Uterus (tissue), 2 donors: ENCODE measurements at regions not wholly inside any gene's neighbourhood (a gene's known extent, or its start where the extent isn't known, plus 50 kb on each side); places are given as distances from the start of the nearest gene placed in this dataset.

Experiments used
- POLR2A ChIP-seq, 2 donors: fragments of 450-650 bp; IDR thresholded peaks; one replicate each; pipeline ENCODE4 v1.6.1; 2016; ENCODE audit warnings: antibody characterized with exemption in 2 of 2, mild to moderate bottlenecking in 1 of 2, moderate library complexity in 1 of 2
- TF ChIP-seq, protein P1 (sequence below), 4 experiments: fragments of 200-600 bp in 2 of 4; fragments of 450-650 bp in 2 of 4; sonication (generic) in 2 of 4; IDR thresholded peaks; one replicate each; pipeline ENCODE4 v1.5.1; 2016 to 2019; ENCODE audit warnings: antibody characterized with exemption in 4 of 4, mild to moderate bottlenecking in 2 of 4, moderate library complexity in 1 of 4

DNA sequence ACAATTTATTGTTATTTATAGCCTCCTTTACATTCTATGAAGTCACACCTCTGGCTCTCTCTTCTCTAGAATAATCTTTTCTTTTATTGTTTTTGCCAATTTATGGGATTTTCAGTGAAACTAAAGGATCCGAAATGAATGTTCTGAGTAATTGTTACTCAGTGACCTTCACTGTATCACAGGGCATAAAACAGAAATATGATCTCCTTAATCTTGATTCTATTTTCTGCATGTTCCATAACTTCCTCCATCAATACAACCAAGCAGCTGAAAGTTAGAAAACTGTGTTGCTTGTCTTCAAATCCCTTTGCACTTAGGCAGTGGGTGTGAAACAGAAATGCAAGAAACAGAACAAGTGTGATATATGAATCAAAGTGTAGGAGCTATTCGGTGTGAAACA lies 57.4 kb upstream of the FERD3L start:
- TF ChIP-seq, protein P1, sequence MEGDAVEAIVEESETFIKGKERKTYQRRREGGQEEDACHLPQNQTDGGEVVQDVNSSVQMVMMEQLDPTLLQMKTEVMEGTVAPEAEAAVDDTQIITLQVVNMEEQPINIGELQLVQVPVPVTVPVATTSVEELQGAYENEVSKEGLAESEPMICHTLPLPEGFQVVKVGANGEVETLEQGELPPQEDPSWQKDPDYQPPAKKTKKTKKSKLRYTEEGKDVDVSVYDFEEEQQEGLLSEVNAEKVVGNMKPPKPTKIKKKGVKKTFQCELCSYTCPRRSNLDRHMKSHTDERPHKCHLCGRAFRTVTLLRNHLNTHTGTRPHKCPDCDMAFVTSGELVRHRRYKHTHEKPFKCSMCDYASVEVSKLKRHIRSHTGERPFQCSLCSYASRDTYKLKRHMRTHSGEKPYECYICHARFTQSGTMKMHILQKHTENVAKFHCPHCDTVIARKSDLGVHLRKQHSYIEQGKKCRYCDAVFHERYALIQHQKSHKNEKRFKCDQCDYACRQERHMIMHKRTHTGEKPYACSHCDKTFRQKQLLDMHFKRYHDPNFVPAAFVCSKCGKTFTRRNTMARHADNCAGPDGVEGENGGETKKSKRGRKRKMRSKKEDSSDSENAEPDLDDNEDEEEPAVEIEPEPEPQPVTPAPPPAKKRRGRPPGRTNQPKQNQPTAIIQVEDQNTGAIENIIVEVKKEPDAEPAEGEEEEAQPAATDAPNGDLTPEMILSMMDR (IDR thresholded peaks at IDR 0.05), result no peak
- no peak for TF ChIP-seq POLR2A (IDR thresholded peaks at IDR 0.05)
